Type B pancreatic cell (in vitro differentiated cells): ENCODE measurements at regions not wholly inside any gene's neighbourhood (a gene's known extent, or its start where the extent isn't known, plus 50 kb on each side); places are given as distances from the start of the nearest gene placed in this dataset.

Experiments
- DNase-seq: peaks from one replicate; pipeline ENCODE4 v3.0.0; 2021; ENCODE audit warnings: mixed read lengths; ENCODE audit not compliant: unreplicated experiment; ENCODE audit errors: extremely low spot score
- H3K27ac Mint-ChIP-seq: 2 replicates; pipeline ENCODE4 v1.8.0; 2021; ENCODE audit warnings: mild to moderate bottlenecking, mixed read lengths
- H3K27me3 Mint-ChIP-seq: 2 replicates; pipeline ENCODE4 v1.8.0; 2021; ENCODE audit warnings: mixed read lengths
- H3K36me3 Mint-ChIP-seq: 2 replicates; pipeline ENCODE4 v1.8.0; 2021; ENCODE audit warnings: mixed read lengths
- H3K4me1 Mint-ChIP-seq: one replicate; pipeline ENCODE4 v1.8.0; 2021; ENCODE audit warnings: mixed read lengths; ENCODE audit not compliant: unreplicated experiment
- H3K4me3 Mint-ChIP-seq: 2 replicates; pipeline ENCODE4 v1.8.0; 2021; ENCODE audit warnings: mild to moderate bottlenecking, mixed read lengths
- H3K9me3 Mint-ChIP-seq: 2 replicates; pipeline ENCODE4 v1.8.0; 2021; ENCODE audit warnings: mixed read lengths
- TF ChIP-seq, protein P1 (sequence below): fragments of 200-600 bp; sonication (generic); conservative IDR thresholded peaks from 2 replicates; pipeline ENCODE4 v1.5.0; 2021; ENCODE audit warnings: antibody characterized with exemption, mild to moderate bottlenecking

DNA sequence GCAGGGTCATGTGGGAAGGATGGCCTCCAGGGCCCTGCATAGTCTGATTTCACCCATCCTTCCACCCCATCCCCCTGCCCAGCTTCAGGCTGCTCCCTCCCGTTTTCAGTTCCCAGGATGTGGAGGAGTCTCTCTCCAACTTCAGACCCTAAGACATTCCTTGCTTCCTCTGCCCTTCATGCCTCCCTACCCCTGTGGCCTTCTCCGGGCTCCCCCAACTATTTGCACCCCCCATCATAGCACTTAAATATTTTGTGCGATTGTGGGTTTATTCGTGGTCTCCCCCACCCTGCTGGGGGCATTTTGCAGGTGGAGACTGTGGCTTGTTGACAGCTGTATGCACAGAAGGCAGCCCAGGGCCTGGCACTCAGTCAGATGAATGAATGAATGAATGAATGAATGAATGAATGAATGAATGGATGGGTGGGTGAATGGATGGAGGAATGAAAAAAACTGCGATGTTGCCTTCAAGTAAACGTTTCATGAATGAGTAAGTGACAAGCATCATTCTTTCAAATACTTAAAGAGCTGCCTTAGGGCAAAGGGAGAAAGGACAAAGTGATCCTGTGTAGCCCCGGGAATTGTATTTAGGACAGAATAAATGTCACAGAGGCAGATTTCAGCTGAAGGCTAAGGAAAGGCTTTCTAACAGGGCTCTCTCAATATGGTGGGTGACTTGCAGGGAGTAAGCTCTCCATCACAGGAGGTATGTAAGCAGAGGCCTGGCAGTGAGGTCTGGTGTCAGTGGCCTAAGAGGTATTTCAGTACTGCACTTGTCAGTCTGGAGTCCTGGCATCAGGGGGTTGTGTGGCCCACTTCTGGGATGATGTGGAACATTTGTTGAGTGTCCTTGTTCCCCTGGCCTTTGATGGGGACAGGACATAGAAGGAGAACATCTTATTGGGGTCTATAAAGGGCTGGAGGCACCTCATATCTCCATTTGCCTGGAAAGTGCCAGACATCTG, 156.4 kb downstream of the PTPRU start:
- Mint-ChIP-seq H3K4me3 (no peak overlapping the region), H3K36me3 (no peaks in the 10 kb centered on the region), H3K4me1 (peaks cover 9% of the 10 kb centered on the region), H3K9me3 (no peaks in the 10 kb centered on the region), H3K27me3 (peaks cover 20% of the 10 kb centered on the region), H3K27ac (no peak overlapping the region)
- TF ChIP-seq, protein P1, sequence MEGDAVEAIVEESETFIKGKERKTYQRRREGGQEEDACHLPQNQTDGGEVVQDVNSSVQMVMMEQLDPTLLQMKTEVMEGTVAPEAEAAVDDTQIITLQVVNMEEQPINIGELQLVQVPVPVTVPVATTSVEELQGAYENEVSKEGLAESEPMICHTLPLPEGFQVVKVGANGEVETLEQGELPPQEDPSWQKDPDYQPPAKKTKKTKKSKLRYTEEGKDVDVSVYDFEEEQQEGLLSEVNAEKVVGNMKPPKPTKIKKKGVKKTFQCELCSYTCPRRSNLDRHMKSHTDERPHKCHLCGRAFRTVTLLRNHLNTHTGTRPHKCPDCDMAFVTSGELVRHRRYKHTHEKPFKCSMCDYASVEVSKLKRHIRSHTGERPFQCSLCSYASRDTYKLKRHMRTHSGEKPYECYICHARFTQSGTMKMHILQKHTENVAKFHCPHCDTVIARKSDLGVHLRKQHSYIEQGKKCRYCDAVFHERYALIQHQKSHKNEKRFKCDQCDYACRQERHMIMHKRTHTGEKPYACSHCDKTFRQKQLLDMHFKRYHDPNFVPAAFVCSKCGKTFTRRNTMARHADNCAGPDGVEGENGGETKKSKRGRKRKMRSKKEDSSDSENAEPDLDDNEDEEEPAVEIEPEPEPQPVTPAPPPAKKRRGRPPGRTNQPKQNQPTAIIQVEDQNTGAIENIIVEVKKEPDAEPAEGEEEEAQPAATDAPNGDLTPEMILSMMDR, result no peak
- peak; percentile 44 for DNase-seq

DNA sequence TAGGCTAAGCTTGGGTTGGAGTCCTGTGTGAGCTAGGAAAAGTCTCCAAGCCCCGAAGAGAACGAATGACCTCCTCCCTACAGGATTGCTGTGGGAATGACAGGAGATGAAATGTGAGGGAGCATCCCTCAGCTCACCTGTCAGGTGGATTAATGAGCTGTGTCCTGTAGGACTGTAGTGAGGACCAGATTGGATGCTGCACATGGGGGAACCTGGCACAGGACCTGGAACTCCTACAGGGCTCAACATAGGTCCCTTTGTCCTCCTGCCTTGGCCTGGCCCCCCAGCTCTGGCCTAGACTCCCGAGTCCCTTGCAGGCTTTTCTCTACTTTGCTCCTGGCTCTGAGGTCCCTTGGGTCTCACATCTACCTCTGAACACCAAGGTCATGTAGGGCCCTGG, 155.7 kb downstream of the PTPRU start:
- H3K4me1 Mint-ChIP-seq, result peaks cover 9% of the 10 kb centered on the region
- TF ChIP-seq, protein P1, result no peak
- no peak overlapping the region for H3K27ac Mint-ChIP-seq
- peaks cover 28% of the 10 kb centered on the region for H3K27me3 Mint-ChIP-seq
- DNase-seq, result peak; percentile 50
- H3K4me3 Mint-ChIP-seq, result no peak overlapping the region
- no peaks in the 10 kb centered on the region for H3K36me3 Mint-ChIP-seq
- no peaks in the 10 kb centered on the region for H3K9me3 Mint-ChIP-seq

DNA sequence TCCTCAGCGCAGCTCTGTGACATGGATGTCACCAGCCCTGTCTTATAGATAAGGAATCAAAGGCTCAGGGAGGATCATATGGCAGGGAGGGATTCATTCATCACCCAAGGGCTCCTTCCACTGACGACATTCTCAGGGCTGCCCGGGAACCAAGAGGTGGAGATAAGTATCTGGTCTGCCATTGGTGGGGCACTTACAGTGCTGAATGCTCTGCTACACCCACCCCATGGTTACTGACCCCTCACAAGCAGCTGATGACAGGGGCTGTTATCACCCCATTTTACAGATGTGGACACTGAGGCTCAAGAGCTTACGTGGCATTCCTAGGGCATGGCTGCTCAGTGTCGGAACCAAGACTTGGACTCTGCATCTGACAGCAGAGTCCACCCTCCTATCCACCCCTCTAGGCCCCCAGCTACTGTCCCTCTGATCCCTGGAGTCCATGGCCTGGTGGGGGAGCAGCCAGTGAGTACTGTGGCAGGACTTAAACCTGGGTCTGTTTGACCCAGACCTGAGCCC, 155.1 kb downstream of the PTPRU start:
- Mint-ChIP-seq H3K9me3 (no peaks in the 10 kb centered on the region), H3K27ac (no peak overlapping the region), H3K4me3 (no peak overlapping the region), H3K36me3 (no peaks in the 10 kb centered on the region), H3K27me3 (peaks cover 31% of the 10 kb centered on the region), H3K4me1 (peaks cover 7% of the 10 kb centered on the region)
- TF ChIP-seq, protein P1, result no peak
- DNase-seq, result no peak

DNA sequence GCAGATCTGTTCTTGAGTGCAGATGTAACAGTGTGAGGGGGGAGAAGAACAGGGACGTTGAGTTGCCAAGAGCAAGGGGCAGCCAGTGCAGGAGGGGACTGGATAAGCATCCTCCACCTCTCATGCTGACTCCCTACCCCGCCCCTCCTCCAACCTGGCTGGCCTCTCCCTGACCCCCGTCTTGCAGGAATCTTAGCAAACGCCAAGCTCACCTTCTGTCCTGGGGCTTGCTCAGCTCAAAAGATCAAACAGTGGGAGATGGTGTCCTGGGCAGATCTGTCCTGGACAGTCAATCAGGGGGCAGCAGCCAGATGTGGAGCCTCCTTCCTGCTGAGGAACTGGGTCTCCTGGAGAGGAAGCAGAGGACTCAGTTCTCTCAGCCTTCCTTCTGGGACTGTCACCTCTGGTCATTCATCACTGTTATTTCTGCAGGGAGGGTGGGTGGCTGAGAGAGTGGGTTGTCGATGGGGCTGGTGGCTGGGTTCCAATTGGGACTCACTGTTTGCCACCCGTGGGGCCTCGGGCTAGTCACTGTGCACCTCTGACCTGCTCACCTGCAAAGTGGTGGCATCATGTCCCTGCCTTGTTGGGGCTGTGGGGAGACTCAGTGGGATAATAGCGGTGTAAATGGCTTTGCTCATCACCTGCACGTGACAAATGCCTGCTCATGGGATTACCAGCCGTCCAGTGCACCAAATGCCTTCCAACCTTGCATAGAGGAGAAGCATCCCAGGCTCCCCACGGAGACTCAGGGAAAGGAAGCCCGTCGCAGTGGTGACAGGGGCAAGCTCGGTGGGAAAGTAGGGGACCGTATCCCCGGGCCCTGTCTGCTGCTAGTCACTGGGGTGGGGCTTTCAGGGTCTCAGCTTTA, 154.4 kb downstream of the PTPRU start:
- no peak overlapping the region for H3K27ac Mint-ChIP-seq
- TF ChIP-seq, protein P1, result no peak
- DNase-seq, result peak; percentile 59
- H3K4me1 Mint-ChIP-seq, result peaks cover 5% of the 10 kb centered on the region
- peaks cover 31% of the 10 kb centered on the region for H3K27me3 Mint-ChIP-seq
- no peaks in the 10 kb centered on the region for H3K36me3 Mint-ChIP-seq
- H3K4me3 Mint-ChIP-seq, result no peak overlapping the region
- no peaks in the 10 kb centered on the region for H3K9me3 Mint-ChIP-seq

DNA sequence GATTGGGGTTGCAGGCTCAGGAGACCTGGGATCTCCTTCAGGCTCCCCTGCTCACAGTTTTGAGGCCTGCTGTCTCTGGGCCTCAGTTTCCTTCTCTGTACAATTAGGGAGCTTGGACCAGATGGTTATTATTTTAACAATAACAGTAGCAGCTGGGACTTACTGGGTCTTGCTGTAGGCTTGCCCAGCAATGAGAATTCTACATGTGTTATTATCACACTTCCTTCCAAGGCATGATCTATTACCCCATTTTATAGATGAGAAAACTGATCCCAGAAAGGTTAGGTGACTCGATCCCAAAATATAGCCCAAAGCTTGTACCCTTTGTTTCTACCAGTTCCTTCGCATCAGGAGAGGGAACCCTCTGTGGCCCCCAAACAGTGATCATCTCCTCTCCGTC, 153.8 kb downstream of the PTPRU start:
- H3K9me3 Mint-ChIP-seq, result no peaks in the 10 kb centered on the region
- no peak overlapping the region for H3K27ac Mint-ChIP-seq
- H3K4me3 Mint-ChIP-seq, result no peak overlapping the region
- H3K4me1 Mint-ChIP-seq, result no peaks in the 10 kb centered on the region
- no peaks in the 10 kb centered on the region for H3K36me3 Mint-ChIP-seq
- peaks cover 31% of the 10 kb centered on the region for H3K27me3 Mint-ChIP-seq
- TF ChIP-seq, protein P1, result no peak
- no peak for DNase-seq
